Lung (tissue), 11 donors: ENCODE measurements at regions not wholly inside any gene's neighbourhood (a gene's known extent, or its start where the extent isn't known, plus 50 kb on each side); places are given as distances from the start of the nearest gene placed in this dataset.

Source experiments
- ATAC-seq: fragments of 200-7000 bp; cut with Tn5 transposase; one replicate; pipeline ENCODE4 v1.9.1; 2020; ENCODE audit warnings: moderate number of reproducible peaks; ENCODE audit not compliant: insufficient read depth, low FRiP score
- DNase-seq, 3 donors: peaks; one replicate each; pipeline ENCODE4 v3.0.0-alpha.2; 2013 to 2017
- H3K27ac ChIP-seq, 2 donors: one replicate each; pipeline ENCODE4 v1.5.1; 2013; ENCODE audit warnings: mild to moderate bottlenecking in 2 of 2, moderate library complexity in 2 of 2, control low read depth in 1 of 2, inconsistent platforms in 1 of 2, low read depth in 1 of 2, low read length in 1 of 2
- H3K27me3 ChIP-seq, 3 donors: one replicate each; pipeline ENCODE4 v1.5.1; 2013; ENCODE audit warnings: low read length in 2 of 3; ENCODE audit not compliant: control insufficient read depth in 3 of 3, insufficient read depth in 3 of 3
- H3K36me3 ChIP-seq, 4 donors: one replicate each; pipeline ENCODE4 v1.5.1; 2013; ENCODE audit warnings: low read length in 4 of 4, mild to moderate bottlenecking in 1 of 4, moderate library complexity in 1 of 4; ENCODE audit not compliant: control insufficient read depth in 4 of 4, insufficient read depth in 4 of 4
- H3K4me1 ChIP-seq, 5 donors: one replicate each; pipeline ENCODE4 v1.5.1; 2013; ENCODE audit warnings: low read length in 5 of 5, mild to moderate bottlenecking in 2 of 5, moderate library complexity in 1 of 5; ENCODE audit not compliant: control insufficient read depth in 5 of 5, insufficient read depth in 5 of 5
- H3K4me3 ChIP-seq: one replicate; pipeline ENCODE4 v1.5.1; 2013; ENCODE audit warnings: mild to moderate bottlenecking, control low read depth, moderate library complexity
- H3K9ac ChIP-seq, 2 donors: one replicate each; pipeline ENCODE4 v1.5.1; 2013; ENCODE audit warnings: low read length in 2 of 2, control low read depth in 1 of 2; ENCODE audit not compliant: insufficient read depth in 1 of 2
- H3K9me3 ChIP-seq, 4 donors: one replicate each; pipeline ENCODE4 v1.5.1; 2013; ENCODE audit warnings: low read length in 3 of 4, mild to moderate bottlenecking in 1 of 4, moderate library complexity in 1 of 4; ENCODE audit not compliant: control insufficient read depth in 4 of 4, insufficient read depth in 3 of 4
- WGBS, 2 donors: extraction: QIAGEN DNeasy Blood & Tissue Kit; methylation state at CpG; one replicate each; pipeline ENCODE4 v1.1.7; 2013; 5-methylcytosine and 5-hydroxymethylcytosine counted together
- TF ChIP-seq, protein P1 (sequence below): IDR thresholded peaks from 2 replicates; pipeline ENCODE4 v1.5.1; 2012; ENCODE audit warnings: mild to moderate bottlenecking; ENCODE audit errors: control extremely low read depth, extremely low read depth
- donor health status: control.
- donor health status: control.
- donor health status: Bipolar disorder and iron deficiency.
- donor health status: healthy.
- donor health status: DM: yes; HTN: yes; CAD: no.

DNA sequence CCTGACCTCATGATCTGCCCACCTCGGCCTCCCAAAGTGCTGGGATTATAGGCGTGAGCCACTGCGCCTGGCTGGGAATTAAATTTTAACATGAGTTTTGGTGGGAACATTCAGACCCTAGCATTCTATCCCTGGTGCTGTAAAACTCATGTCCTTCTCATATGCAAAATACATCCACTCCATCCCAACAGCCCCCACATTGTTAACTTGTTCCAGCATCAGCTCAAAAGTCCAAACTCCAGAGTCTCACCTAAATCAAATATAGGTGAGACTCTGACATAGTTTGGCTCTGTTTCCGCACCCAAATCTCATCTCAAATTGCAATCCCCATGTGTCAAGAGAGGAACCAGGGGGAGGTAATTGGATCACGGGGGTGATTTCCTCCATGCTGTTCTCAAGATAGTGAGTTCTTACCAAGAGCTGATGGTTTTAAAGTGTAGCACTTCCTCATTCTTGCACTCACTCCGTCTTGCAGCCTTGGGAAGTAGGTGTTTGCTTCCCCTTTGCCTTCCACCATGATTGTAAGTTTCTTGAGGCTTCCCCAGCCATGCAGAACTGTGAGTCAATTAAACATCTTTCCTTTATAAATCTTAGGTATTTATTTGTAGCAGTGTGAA lies 96.2 kb upstream of the PLCL2 start:
- Histone ChIP-seq H3K27ac (no peak overlapping the region), H3K4me1 (no peaks in the 10 kb centered on the region), H3K4me3 (no peak overlapping the region), H3K9ac (no peak overlapping the region), H3K36me3 (no peaks in the 10 kb centered on the region), H3K27me3 (no peaks in the 10 kb centered on the region), H3K9me3 (peaks cover 0 to 2% (median 0%) of the 10 kb centered on the region in 4 donors)
- ATAC-seq = no peak
- WGBS, 2 donors = 67 to 78% methylated on average over 6 of the region's 6 CpGs
- TF ChIP-seq, protein P1, sequence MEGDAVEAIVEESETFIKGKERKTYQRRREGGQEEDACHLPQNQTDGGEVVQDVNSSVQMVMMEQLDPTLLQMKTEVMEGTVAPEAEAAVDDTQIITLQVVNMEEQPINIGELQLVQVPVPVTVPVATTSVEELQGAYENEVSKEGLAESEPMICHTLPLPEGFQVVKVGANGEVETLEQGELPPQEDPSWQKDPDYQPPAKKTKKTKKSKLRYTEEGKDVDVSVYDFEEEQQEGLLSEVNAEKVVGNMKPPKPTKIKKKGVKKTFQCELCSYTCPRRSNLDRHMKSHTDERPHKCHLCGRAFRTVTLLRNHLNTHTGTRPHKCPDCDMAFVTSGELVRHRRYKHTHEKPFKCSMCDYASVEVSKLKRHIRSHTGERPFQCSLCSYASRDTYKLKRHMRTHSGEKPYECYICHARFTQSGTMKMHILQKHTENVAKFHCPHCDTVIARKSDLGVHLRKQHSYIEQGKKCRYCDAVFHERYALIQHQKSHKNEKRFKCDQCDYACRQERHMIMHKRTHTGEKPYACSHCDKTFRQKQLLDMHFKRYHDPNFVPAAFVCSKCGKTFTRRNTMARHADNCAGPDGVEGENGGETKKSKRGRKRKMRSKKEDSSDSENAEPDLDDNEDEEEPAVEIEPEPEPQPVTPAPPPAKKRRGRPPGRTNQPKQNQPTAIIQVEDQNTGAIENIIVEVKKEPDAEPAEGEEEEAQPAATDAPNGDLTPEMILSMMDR = no peak
- DNase-seq = no peak

DNA sequence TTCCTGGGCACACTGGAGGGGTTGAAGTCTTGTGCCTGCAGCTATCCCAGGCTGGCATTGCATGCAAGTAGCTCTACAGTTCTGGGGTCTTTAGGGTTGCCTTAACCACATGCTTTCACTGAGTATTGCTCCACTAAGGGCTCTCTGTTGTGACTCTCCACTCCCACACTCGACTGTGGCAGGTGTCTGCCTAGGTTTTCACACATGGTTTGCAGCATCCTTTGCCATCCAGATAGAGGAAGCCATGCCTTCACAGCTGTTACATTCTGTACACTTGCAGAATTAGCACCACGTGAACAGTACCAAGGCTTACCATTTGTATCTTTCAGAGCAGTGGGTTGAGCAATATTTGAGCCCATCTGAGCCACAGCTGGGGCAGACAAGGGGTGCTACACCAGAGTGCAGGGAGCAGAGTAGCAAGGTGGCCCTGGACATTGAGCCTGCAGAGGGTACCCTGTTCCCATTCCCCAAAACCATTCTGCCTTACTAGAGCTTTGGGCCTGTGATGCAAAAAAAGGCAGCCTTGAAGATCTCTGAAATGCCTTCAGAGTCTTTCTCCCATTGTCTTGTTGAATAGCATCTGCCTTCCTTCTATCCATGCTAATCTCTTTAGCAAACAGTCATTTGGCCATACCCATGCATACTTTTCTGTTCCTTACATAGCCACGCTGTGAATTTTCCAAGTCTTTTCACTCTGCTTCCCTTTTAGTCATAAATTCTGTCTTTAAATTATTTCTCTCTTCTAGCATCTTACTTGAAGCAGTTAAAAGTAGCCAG lies 95.2 kb upstream of the PLCL2 start:
- no peaks in the 10 kb centered on the region for H3K36me3 ChIP-seq
- WGBS, 2 donors = 82% methylated on average over 3 of the region's 3 CpGs
- no peaks in the 10 kb centered on the region for H3K27me3 ChIP-seq
- no peak overlapping the region for H3K27ac ChIP-seq
- ATAC-seq = no peak
- no peak overlapping the region for H3K9ac ChIP-seq
- H3K9me3 ChIP-seq = peaks cover 0 to 2% (median 0%) of the 10 kb centered on the region in 4 donors
- no peaks in the 10 kb centered on the region for H3K4me1 ChIP-seq
- no peak for DNase-seq
- TF ChIP-seq, protein P1 = no peak
- no peak overlapping the region for H3K4me3 ChIP-seq

DNA sequence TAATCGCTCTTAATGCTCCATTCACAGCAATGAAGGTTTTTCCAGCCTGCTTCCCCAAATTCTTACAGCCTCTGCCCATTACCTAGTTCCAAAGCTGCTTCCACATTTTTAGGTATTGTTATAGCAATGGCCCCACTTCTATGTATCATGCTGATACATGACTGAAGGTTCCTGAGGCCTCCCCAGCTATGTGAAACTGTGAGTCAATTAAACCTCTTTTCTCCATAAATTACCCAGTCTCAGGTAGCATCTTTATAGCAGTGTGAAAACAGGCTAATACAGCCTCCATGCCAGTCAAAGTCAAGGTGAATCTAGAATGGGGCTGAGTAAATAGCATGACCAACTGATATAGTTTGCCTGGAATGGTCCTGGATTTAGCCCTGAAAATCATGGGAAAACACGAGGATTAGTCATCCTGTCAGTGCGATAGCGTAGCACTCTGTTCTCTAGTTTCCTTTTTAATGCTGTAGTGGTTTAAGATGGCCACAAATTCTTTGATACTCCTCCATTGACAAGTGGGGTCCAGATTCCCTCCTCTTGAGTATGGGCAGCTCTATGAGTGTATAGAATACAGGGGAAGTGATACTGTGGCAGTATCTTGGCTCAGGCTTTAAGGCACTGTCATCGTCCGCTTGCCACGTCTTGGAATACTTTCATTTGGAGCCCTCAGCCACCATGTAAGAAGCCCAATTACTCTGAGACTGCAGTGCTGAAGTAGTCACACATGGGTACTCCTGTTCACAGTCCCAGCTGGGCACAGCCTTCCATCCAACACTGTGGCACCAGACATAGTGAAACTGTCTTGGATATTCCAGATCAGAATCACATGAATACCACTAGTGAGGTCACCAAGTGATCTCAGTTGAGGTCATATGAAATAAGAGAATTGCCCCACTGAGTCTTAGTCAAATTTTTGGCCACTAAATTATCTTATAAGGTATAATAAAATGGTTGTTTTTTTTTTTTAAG lies 94.0 kb upstream of the PLCL2 start:
- DNase-seq (no peak), ATAC-seq (no peak)
- no peaks in the 10 kb centered on the region for H3K27me3 ChIP-seq
- TF ChIP-seq, protein P1 = no peak
- WGBS, 2 donors = 94 to 98% methylated on average over 7 of the region's 7 CpGs
- no peak overlapping the region for H3K9ac ChIP-seq
- no peaks in the 10 kb centered on the region for H3K36me3 ChIP-seq
- no peaks in the 10 kb centered on the region for H3K4me1 ChIP-seq
- H3K4me3 ChIP-seq = no peak overlapping the region
- no peak overlapping the region for H3K27ac ChIP-seq
- H3K9me3 ChIP-seq = peaks cover 0 to 2% (median 0%) of the 10 kb centered on the region in 4 donors
